GM23338 (cell line): ENCODE measurements at regions not wholly inside any gene's neighbourhood (a gene's known extent, or its start where the extent isn't known, plus 50 kb on each side); places are given as distances from the start of the nearest gene placed in this dataset.

Source experiments
- ATAC-seq: fragments of 200-7000 bp; cut with Tn5 transposase; 3 replicates; pipeline ENCODE4 v1.9.1; 2020
- DNase-seq: peaks from one replicate; pipeline ENCODE4 v3.0.0-alpha.2; 2015; ENCODE audit warnings: low spot score
- H2AFZ ChIP-seq: fragments of 200-600 bp; sonication (generic); 2 replicates; pipeline ENCODE4 v1.8.0; 2016; ENCODE audit warnings: antibody characterized with exemption, mild to moderate bottlenecking, moderate library complexity
- H3F3A ChIP-seq: fragments of 200-600 bp; sonication (generic); replicated peaks from 2 replicates; pipeline ENCODE4 v1.8.0; 2017; ENCODE audit warnings: antibody characterized with exemption, mixed run types, low read depth
- H3K27ac ChIP-seq: fragments of 200-600 bp; sonication (generic); 2 replicates; pipeline ENCODE4 v1.6.1; 2016; ENCODE audit warnings: low read depth
- H3K27me3 ChIP-seq: fragments of 200-600 bp; sonication (generic); 2 replicates; pipeline ENCODE4 v1.8.0; 2016; ENCODE audit warnings: mild to moderate bottlenecking, mixed run types, moderate library complexity; ENCODE audit not compliant: insufficient read depth
- H3K36me3 ChIP-seq: fragments of 200-600 bp; sonication (generic); 2 replicates; pipeline ENCODE4 v1.8.0; 2016; ENCODE audit warnings: mild to moderate bottlenecking; ENCODE audit not compliant: insufficient read depth
- H3K4me1 ChIP-seq: fragments of 200-600 bp; sonication (generic); 2 replicates; pipeline ENCODE4 v1.8.0; 2016; ENCODE audit warnings: mild to moderate bottlenecking, moderate library complexity; ENCODE audit not compliant: insufficient read depth
- H3K4me2 ChIP-seq: fragments of 200-600 bp; sonication (generic); 2 replicates; pipeline ENCODE4 v1.7.1; 2017; ENCODE audit warnings: mixed run types
- H3K4me3 ChIP-seq: fragments of 200-600 bp; sonication (generic); 2 replicates; pipeline ENCODE4 v1.6.1; 2016; ENCODE audit warnings: mixed run types
- H3K79me2 ChIP-seq: fragments of 200-600 bp; sonication (generic); replicated peaks from 2 replicates; pipeline ENCODE4 v1.8.0; 2017; ENCODE audit warnings: mild to moderate bottlenecking; ENCODE audit not compliant: insufficient read depth
- H3K9me2 ChIP-seq: fragments of 200-600 bp; sonication (generic); 2 replicates; pipeline ENCODE4 v1.8.0; 2017; ENCODE audit not compliant: insufficient read depth
- H4K20me1 ChIP-seq: fragments of 200-600 bp; sonication (generic); replicated peaks from 2 replicates; pipeline ENCODE4 v1.8.0; 2017; ENCODE audit warnings: mild to moderate bottlenecking; ENCODE audit not compliant: insufficient read depth
- H3K27ac Mint-ChIP-seq: 2 replicates; pipeline ENCODE4 v1.8.0; 2020; ENCODE audit warnings: inconsistent platforms, mild to moderate bottlenecking, moderate library complexity, mixed read lengths
- H3K27me3 Mint-ChIP-seq: 3 replicates; pipeline ENCODE4 v1.8.0; 2022; ENCODE audit warnings: low read depth, mild to moderate bottlenecking, moderate library complexity, mixed read lengths, inconsistent platforms; ENCODE audit not compliant: insufficient read depth, poor library complexity
- H3K36me3 Mint-ChIP-seq: 3 replicates; pipeline ENCODE4 v1.8.0; 2021; ENCODE audit warnings: low read depth, mild to moderate bottlenecking, inconsistent platforms, moderate library complexity, mixed read lengths
- H3K4me1 Mint-ChIP-seq: 3 replicates; pipeline ENCODE4 v1.8.0; 2020; ENCODE audit warnings: mild to moderate bottlenecking, inconsistent platforms, mixed read lengths
- H3K4me3 Mint-ChIP-seq: 3 replicates; pipeline ENCODE4 v1.8.0; 2021; ENCODE audit warnings: moderate library complexity, mild to moderate bottlenecking, inconsistent platforms, mixed read lengths
- H3K9me3 Mint-ChIP-seq: 3 replicates; pipeline ENCODE4 v1.8.0; 2020; ENCODE audit warnings: moderate library complexity, mild to moderate bottlenecking, inconsistent platforms, mixed read lengths
- CREB1 ChIP-seq: fragments of 250-450 bp; sonication (Bioruptor Pico); IDR thresholded peaks from 2 replicates; pipeline ENCODE4 v1.5.0; 2020; ENCODE audit warnings: low read depth, mild to moderate bottlenecking, moderate library complexity
- CTCF ChIP-seq, 2 experiments: fragments of 200-600 bp in 1 of 2; sonication (generic) in 1 of 2; conservative IDR thresholded peaks; 2 replicates each; pipeline versions ENCODE4 v1.5.1 to v1.6.1; 2016 to 2017; ENCODE audit warnings: antibody characterized with exemption in 2 of 2, low read depth in 2 of 2, mild to moderate bottlenecking in 2 of 2, moderate library complexity in 1 of 2
- ETS1 ChIP-seq: IDR thresholded peaks from 2 replicates; pipeline ENCODE4 v1.6.1; 2016; ENCODE audit warnings: antibody characterized with exemption
- EZH2 ChIP-seq: fragments of 200-600 bp; sonication (generic); IDR thresholded peaks from one replicate; pipeline ENCODE4 v1.8.0; 2017; ENCODE audit warnings: antibody characterized with exemption, mild to moderate bottlenecking, low read depth; ENCODE audit not compliant: unreplicated experiment
- EZH2phosphoT487 ChIP-seq: fragments of 200-600 bp; sonication (generic); IDR thresholded peaks from one replicate; pipeline ENCODE4 v1.8.1; 2018; ENCODE audit warnings: antibody characterized with exemption; ENCODE audit not compliant: unreplicated experiment
- JUNB ChIP-seq: IDR thresholded peaks from one replicate; pipeline ENCODE4 v1.6.1; 2016; ENCODE audit warnings: antibody characterized with exemption; ENCODE audit not compliant: unreplicated experiment
- POLR2AphosphoS5 ChIP-seq: IDR thresholded peaks from 2 replicates; pipeline ENCODE4 v1.6.1; 2016; ENCODE audit warnings: antibody characterized with exemption, low read depth
- REST ChIP-seq: IDR thresholded peaks from one replicate; pipeline ENCODE4 v1.6.1; 2018; ENCODE audit warnings: antibody characterized with exemption; ENCODE audit not compliant: unreplicated experiment
- STAT1 ChIP-seq: IDR thresholded peaks from one replicate; pipeline ENCODE4 v1.6.1; 2016; ENCODE audit warnings: antibody characterized with exemption; ENCODE audit not compliant: unreplicated experiment
- ZNF114 ChIP-seq: fragments of 250-450 bp; sonication (Bioruptor Pico); IDR thresholded peaks from 2 replicates; pipeline ENCODE4 v1.5.0; 2020; ENCODE audit warnings: mild to moderate bottlenecking, moderate library complexity
- ZNF331 ChIP-seq: fragments of 250-450 bp; sonication (Bioruptor Pico); IDR thresholded peaks from 2 replicates; pipeline ENCODE4 v1.5.0; 2020; ENCODE audit warnings: low read depth, mild to moderate bottlenecking, moderate library complexity

GRCh38 chr9:82558346-82558745 lies 504.6 kb downstream of the RASEF start:
- no peak for TF ChIP-seq JUNB
- H3K4me1 ChIP-seq = no peaks in the 10 kb centered on the region
- H3K79me2 ChIP-seq = no peaks in the 10 kb centered on the region
- H3K36me3 ChIP-seq = no peaks in the 10 kb centered on the region
- DNase-seq (no peak), ATAC-seq (no peak)
- Mint-ChIP-seq H3K4me1 (peaks cover 15% of the 10 kb centered on the region), H3K27ac (no peak overlapping the region), H3K36me3 (no peaks in the 10 kb centered on the region), H3K27me3 (no peaks in the 10 kb centered on the region), H3K9me3 (no peaks in the 10 kb centered on the region), H3K4me3 (no peak overlapping the region)
- no peaks in the 10 kb centered on the region for H3K27me3 ChIP-seq
- H3K9me2 ChIP-seq = peaks cover 8% of the 10 kb centered on the region; the same call in 1 of the 2 replicates
- no peaks in the 10 kb centered on the region for H4K20me1 ChIP-seq
- H3F3A ChIP-seq = no peaks in the 10 kb centered on the region
- H3K27ac ChIP-seq = no peak overlapping the region
- no peak overlapping the region for H2AFZ ChIP-seq
- no peak overlapping the region for H3K4me3 ChIP-seq
- no peak overlapping the region for H3K4me2 ChIP-seq

GRCh38 chr9:82558855-82559630 lies 503.9 kb downstream of the RASEF start:
- no peak overlapping the region for H3K4me3 Mint-ChIP-seq
- no peak overlapping the region for H3K27ac ChIP-seq
- peaks cover 10% of the 10 kb centered on the region for H3K4me1 Mint-ChIP-seq
- H4K20me1 ChIP-seq = no peaks in the 10 kb centered on the region
- no peaks in the 10 kb centered on the region for H3K27me3 ChIP-seq
- H3K4me2 ChIP-seq = no peak overlapping the region
- H3K27me3 Mint-ChIP-seq = no peaks in the 10 kb centered on the region
- DNase-seq (no peak), ATAC-seq (no peak)
- peak overlapping the region; percentile 25; the same call in 1 of the 2 replicates for H2AFZ ChIP-seq
- no peak overlapping the region for H3K4me3 ChIP-seq
- no peak overlapping the region for H3K27ac Mint-ChIP-seq
- no peaks in the 10 kb centered on the region for H3K36me3 Mint-ChIP-seq
- H3F3A ChIP-seq = no peaks in the 10 kb centered on the region
- peaks cover 8% of the 10 kb centered on the region; the same call in 1 of the 2 replicates for H3K9me2 ChIP-seq
- no peaks in the 10 kb centered on the region for H3K79me2 ChIP-seq
- no peaks in the 10 kb centered on the region for H3K36me3 ChIP-seq
- TF ChIP-seq JUNB = no peak
- no peak for TF ChIP-seq ZNF114 (CRISPR knock-in tag)
- TF ChIP-seq ETS1 = no peak
- TF ChIP-seq CREB1 (CRISPR knock-in tag) = no peak
- no peak for TF ChIP-seq EZH2phosphoT487
- TF ChIP-seq POLR2AphosphoS5 = no peak
- no peaks in the 10 kb centered on the region for H3K9me3 Mint-ChIP-seq
- no peaks in the 10 kb centered on the region for H3K4me1 ChIP-seq

- no peaks in the 10 kb centered on the region for H3K9me3 Mint-ChIP-seq
- no peaks in the 10 kb centered on the region for H3K27me3 Mint-ChIP-seq
- H3K36me3 ChIP-seq = no peaks in the 10 kb centered on the region; the same call in 1 of the 2 replicates
- no peaks in the 10 kb centered on the region for H3K79me2 ChIP-seq
- no peak overlapping the region for H3K4me2 ChIP-seq
- peaks cover 10% of the 10 kb centered on the region for H3K4me1 Mint-ChIP-seq
- no peak overlapping the region; the same call in none of the 2 replicates for H2AFZ ChIP-seq
- H3K27ac ChIP-seq = no peak overlapping the region
- no peaks in the 10 kb centered on the region for H4K20me1 ChIP-seq
- ATAC-seq (no peak), DNase-seq (no peak)
- H3K4me3 Mint-ChIP-seq = no peak overlapping the region
- no peak overlapping the region for H3K27ac Mint-ChIP-seq
- no peaks in the 10 kb centered on the region for H3F3A ChIP-seq
- no peaks in the 10 kb centered on the region for H3K27me3 ChIP-seq
- no peaks in the 10 kb centered on the region for H3K36me3 Mint-ChIP-seq
- H3K4me1 ChIP-seq = no peaks in the 10 kb centered on the region
- no peak overlapping the region for H3K4me3 ChIP-seq
- peaks cover 4% of the 10 kb centered on the region; the same call in 1 of the 2 replicates for H3K9me2 ChIP-seq
- TF ChIP-seq STAT1 = no peak
- no peak for TF ChIP-seq ZNF331 (CRISPR knock-in tag)
- no peak for TF ChIP-seq EZH2
- TF ChIP-seq REST = no peak
- TF ChIP-seq POLR2AphosphoS5 = no peak
- no peak for TF ChIP-seq ETS1
- TF ChIP-seq CREB1 (CRISPR knock-in tag) = no peak
- no peak for TF ChIP-seq CTCF (conservative IDR thresholded peaks at IDR 0.05; ENCODE audit: low read depth in 2 of 2)
- no peak for TF ChIP-seq ZNF114 (CRISPR knock-in tag)
Measured at GRCh38 chr9:82560036-82560435, 502.9 kb downstream of the RASEF start.
